Breast epithelium (tissue), 4 donors: ENCODE measurements at regions not wholly inside any gene's neighbourhood (a gene's known extent, or its start where the extent isn't known, plus 50 kb on each side); places are given as distances from the start of the nearest gene placed in this dataset.
A peak's percentile ranks its signal among the peaks of the same experiment; 100 is the strongest.

Experiments
- DNase-seq, 2 donors: peaks; one replicate each; pipeline ENCODE4 v3.0.0-alpha.2; 2019; ENCODE audit warnings: low spot score in 2 of 2
- H3K27ac ChIP-seq, 2 donors: fragments of 200-600 bp; sonication (generic) in 1 of 2; one replicate each; pipeline ENCODE4 v1.5.1; 2016 to 2019; ENCODE audit warnings: mild to moderate bottlenecking in 1 of 2
- H3K27me3 ChIP-seq, 2 donors: fragments of 200-600 bp; sonication (generic) in 1 of 2; one replicate each; pipeline versions ENCODE4 v1.5.1 to v1.6.0; 2017 to 2019; ENCODE audit warnings: control low read depth in 1 of 2, mild to moderate bottlenecking in 1 of 2
- H3K36me3 ChIP-seq: fragments of 200-600 bp; one replicate; pipeline ENCODE4 v1.5.1; 2019
- H3K4me1 ChIP-seq, 2 donors: fragments of 200-600 bp; sonication (generic); one replicate each; pipeline ENCODE4 v1.5.1; 2016 to 2019; ENCODE audit warnings: control low read depth in 1 of 2
- H3K4me3 ChIP-seq, 3 donors: fragments of 200-600 bp; sonication (generic); 1 replicate in 2 of 3; 2 replicates in 1 of 3; pipeline ENCODE4 v1.5.1; 2016 to 2019; ENCODE audit warnings: mild to moderate bottlenecking in 3 of 3, moderate library complexity in 2 of 3
- H3K9me3 ChIP-seq, 2 donors: fragments of 200-600 bp; sonication (generic) in 1 of 2; one replicate each; pipeline ENCODE4 v1.5.1; 2016 to 2019; ENCODE audit warnings: control low read depth in 1 of 2
- POLR2A ChIP-seq: fragments of 450-650 bp; IDR thresholded peaks from one replicate; pipeline ENCODE4 v1.6.1; 2016; ENCODE audit warnings: antibody characterized with exemption, mild to moderate bottlenecking, moderate library complexity
- POLR2AphosphoS5 ChIP-seq, 3 donors: sonication (generic); formaldehyde crosslinking; IDR thresholded peaks; one replicate each; pipeline ENCODE4 v1.6.1; 2017; ENCODE audit warnings: antibody characterized with exemption in 3 of 3
- intact Hi-C: fragments of 100-400 bp; cut with DNase I; formaldehyde crosslinking; loops from one replicate; pipeline ENCODE4 v1.15.1; 2023; ENCODE audit warnings: low total_unique reads
- TF ChIP-seq, protein P1 (sequence below), 3 donors: fragments of 450-650 bp; IDR thresholded peaks; one replicate each; pipeline ENCODE4 v1.5.1; 2016 to 2017; ENCODE audit warnings: antibody characterized with exemption in 3 of 3, mild to moderate bottlenecking in 3 of 3, moderate library complexity in 3 of 3

DNA sequence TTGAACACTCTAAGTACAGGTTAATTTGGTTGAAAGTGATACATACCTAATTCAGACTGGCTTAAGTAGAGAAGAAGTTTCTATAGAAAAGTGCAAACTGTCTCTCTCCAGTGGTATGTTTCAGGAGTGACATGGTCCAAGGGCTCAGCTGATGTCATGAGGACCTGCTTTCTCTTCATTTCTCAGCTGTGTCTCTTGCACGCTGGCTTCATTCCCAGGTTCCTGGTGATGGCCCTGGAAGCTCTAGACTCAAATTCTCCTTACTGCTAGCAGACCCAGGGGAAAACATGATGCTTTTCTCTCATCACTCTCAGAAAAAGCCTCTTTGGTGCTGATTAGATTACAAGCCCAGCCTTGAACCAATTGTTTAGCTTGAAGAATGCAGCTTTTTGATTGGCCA is 211.9 kb upstream of the CLINT1 start:
- TF ChIP-seq POLR2A = no peak
- TF ChIP-seq POLR2AphosphoS5 (IDR thresholded peaks at IDR 0.05) = no peak
- TF ChIP-seq, protein P1, sequence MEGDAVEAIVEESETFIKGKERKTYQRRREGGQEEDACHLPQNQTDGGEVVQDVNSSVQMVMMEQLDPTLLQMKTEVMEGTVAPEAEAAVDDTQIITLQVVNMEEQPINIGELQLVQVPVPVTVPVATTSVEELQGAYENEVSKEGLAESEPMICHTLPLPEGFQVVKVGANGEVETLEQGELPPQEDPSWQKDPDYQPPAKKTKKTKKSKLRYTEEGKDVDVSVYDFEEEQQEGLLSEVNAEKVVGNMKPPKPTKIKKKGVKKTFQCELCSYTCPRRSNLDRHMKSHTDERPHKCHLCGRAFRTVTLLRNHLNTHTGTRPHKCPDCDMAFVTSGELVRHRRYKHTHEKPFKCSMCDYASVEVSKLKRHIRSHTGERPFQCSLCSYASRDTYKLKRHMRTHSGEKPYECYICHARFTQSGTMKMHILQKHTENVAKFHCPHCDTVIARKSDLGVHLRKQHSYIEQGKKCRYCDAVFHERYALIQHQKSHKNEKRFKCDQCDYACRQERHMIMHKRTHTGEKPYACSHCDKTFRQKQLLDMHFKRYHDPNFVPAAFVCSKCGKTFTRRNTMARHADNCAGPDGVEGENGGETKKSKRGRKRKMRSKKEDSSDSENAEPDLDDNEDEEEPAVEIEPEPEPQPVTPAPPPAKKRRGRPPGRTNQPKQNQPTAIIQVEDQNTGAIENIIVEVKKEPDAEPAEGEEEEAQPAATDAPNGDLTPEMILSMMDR (IDR thresholded peaks at IDR 0.05) = no peak
- intact Hi-C loops = no loop called here

DNA sequence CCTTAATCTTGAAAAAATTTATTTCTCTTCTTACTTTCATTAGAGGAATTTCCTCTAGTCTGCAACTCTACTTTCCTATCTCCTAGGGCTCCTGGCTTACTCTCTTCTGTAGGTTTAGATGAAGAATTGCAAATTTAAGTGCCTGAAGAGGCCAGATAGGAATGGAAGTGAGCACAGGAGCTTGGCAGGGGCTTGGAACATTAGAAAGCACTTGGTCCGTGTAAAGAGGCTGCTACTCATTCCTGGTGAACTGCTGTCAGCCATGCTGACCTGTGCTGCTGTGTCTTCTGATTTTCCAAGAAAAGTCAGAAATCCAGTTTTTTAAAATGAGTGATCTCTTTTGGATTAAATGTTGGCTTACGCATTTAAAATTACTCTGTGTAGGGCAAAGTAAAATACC is 210.9 kb upstream of the CLINT1 start:
- H3K27me3 ChIP-seq = no peaks in the 10 kb centered on the region
- no peak for DNase-seq
- TF ChIP-seq, protein P1 (IDR thresholded peaks at IDR 0.05) = no peak
- TF ChIP-seq POLR2AphosphoS5 (IDR thresholded peaks at IDR 0.05) (no peak), POLR2A (no peak)
- no peaks in the 10 kb centered on the region for H3K4me1 ChIP-seq
- no peaks in the 10 kb centered on the region for H3K9me3 ChIP-seq
- H3K36me3 ChIP-seq = no peaks in the 10 kb centered on the region
- no peak overlapping the region for H3K4me3 ChIP-seq
- no peak overlapping the region for H3K27ac ChIP-seq
- intact Hi-C loops = no loop called here

More for the DNA sequence above, 211.9 kb upstream of the CLINT1 start:
- Histone ChIP-seq H3K4me1 (no peaks in the 10 kb centered on the region), H3K9me3 (no peaks in the 10 kb centered on the region), H3K4me3 (no peak overlapping the region), H3K27me3 (no peaks in the 10 kb centered on the region), H3K27ac (no peak overlapping the region), H3K36me3 (no peaks in the 10 kb centered on the region)
- DNase-seq = no peak

DNA sequence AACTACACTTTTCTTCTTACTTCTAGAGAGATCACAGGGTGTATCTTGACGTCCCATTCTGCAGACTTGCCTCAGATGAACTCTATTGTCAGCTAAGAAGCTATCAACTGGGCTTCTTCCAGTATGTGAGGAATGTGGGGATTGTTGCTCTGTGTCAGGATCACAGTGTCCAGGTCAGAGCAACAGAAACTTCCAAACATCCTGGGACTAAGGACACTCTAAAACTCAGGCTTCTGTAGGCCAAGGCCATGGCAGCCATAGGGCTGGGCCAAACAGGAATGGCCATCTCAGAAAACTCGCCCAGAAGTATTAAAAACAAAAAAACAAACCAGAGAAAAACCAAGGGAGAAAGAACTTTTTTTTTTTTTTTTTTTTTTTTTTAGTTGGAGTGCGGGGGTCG is 210.0 kb upstream of the CLINT1 start:
- TF ChIP-seq, protein P1 (IDR thresholded peaks at IDR 0.05) = no peak
- TF ChIP-seq POLR2A (no peak), POLR2AphosphoS5 (IDR thresholded peaks at IDR 0.05) (no peak)
- no peaks in the 10 kb centered on the region for H3K36me3 ChIP-seq
- H3K9me3 ChIP-seq = no peaks in the 10 kb centered on the region
- H3K4me1 ChIP-seq = no peaks in the 10 kb centered on the region
- no peak overlapping the region for H3K4me3 ChIP-seq
- no peak for DNase-seq
- intact Hi-C loops = no loop called here
- H3K27ac ChIP-seq = no peak overlapping the region
- H3K27me3 ChIP-seq = no peaks in the 10 kb centered on the region

DNA sequence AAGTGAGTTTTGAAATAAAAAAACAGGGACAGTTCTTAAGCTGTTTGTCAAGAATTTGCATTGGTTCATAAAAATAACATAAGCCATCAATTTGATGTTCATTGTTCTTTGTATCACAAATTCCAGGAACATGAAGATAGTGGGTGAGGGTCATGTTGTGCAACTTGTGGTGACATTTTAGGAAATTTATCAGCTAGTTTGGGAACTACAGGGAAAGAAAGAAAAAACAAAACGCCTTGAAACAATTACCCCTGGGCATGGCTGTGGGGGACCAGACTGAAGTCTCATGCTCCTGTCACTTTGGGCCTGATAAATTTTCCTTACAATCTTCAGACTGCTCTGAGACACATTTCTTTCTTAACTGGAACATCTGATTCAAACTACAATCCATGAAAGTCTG is 207.1 kb upstream of the CLINT1 start:
- no peaks in the 10 kb centered on the region for H3K9me3 ChIP-seq
- H3K4me1 ChIP-seq = no peaks in the 10 kb centered on the region
- no peak for DNase-seq
- H3K27me3 ChIP-seq = no peaks in the 10 kb centered on the region
- H3K4me3 ChIP-seq = no peak overlapping the region
- peak overlapping the region in 1 of 2 donors; percentile 50 for H3K27ac ChIP-seq
- TF ChIP-seq, protein P1 (IDR thresholded peaks at IDR 0.05) = no peak
- TF ChIP-seq POLR2A (no peak), POLR2AphosphoS5 (IDR thresholded peaks at IDR 0.05) (no peak)
- intact Hi-C loops = no loop called here
- no peaks in the 10 kb centered on the region for H3K36me3 ChIP-seq

DNA sequence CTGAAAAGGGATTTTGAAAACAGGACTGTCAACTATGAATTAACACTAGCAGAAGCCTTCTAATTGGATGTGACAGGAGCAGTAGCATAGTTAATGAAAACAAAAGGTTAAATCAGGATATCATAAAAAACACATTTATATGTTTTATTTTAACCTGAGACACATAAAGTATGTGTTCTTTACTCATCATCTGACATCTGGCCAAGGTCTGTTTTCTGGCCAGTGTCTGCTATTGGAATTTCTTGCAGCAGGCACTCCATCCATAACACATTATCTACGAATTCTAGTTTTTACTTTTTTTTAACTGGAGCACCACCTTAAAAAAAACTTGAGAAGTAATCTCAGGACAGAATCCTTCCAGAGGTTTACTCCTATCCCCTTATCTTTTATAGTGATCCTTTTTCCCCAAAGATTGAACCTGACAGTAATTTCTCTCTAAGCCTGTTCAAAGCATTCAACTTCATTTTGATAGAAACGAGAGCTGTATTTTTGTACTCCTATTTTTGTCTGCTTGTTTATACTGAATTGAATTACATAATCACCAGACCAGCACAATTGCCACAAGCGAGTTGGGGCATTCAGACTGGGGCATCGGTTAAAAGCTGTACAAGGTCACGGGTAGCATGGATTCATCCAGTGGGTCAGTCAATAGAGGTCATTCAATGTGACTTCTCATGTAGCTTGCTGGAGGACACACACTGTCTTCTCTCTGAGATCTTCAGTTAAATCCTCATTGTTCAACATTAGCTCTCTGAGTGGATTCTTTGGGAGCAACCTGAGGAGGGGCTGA is 205.6 kb upstream of the CLINT1 start:
- H3K4me3 ChIP-seq = no peak overlapping the region
- TF ChIP-seq, protein P1 (IDR thresholded peaks at IDR 0.05) = no peak
- TF ChIP-seq POLR2AphosphoS5 (IDR thresholded peaks at IDR 0.05) (no peak), POLR2A (no peak)
- DNase-seq = no peak
- H3K27ac ChIP-seq = no peak overlapping the region
- H3K36me3 ChIP-seq = no peaks in the 10 kb centered on the region
- no peaks in the 10 kb centered on the region for H3K4me1 ChIP-seq
- H3K9me3 ChIP-seq = no peaks in the 10 kb centered on the region
- intact Hi-C loops = no loop called here
- H3K27me3 ChIP-seq = no peaks in the 10 kb centered on the region
